BJ (cell line): ENCODE measurements at regions not wholly inside any gene's neighbourhood (a gene's known extent, or its start where the extent isn't known, plus 50 kb on each side); places are given as distances from the start of the nearest gene placed in this dataset.

Experiments
- CTCF ChIA-PET: fragments of 350-600 bp; formaldehyde crosslinking; extraction: SDS; loops from one replicate; lab custom pipeline; 2021; ENCODE audit warnings: antibody characterized with exemption, inconsistent platforms; lab: Yijun Ruan, JAX
- POLR2A ChIA-PET: fragments of 300-600 bp; sonication (Branson Sonifier 250); formaldehyde crosslinking; extraction: SDS; loops from one replicate; lab custom pipeline; 2021; ENCODE audit warnings: antibody characterized with exemption; lab: Charles Lee
- DNase-seq: peaks from one replicate; pipeline ENCODE4 v3.0.0-alpha.2; 2011; ENCODE audit warnings: low read depth
- H3K27me3 ChIP-seq: 2 replicates; pipeline ENCODE4 v1.6.0; 2011; ENCODE audit warnings: low read length; ENCODE audit not compliant: control insufficient read depth, insufficient read depth
- H3K36me3 ChIP-seq: 2 replicates; pipeline ENCODE4 v1.5.1; 2011; ENCODE audit warnings: low read length; ENCODE audit not compliant: control insufficient read depth, insufficient read depth
- H3K4me3 ChIP-seq: 2 replicates; pipeline ENCODE4 v1.5.1; 2011; ENCODE audit warnings: low read depth, mild to moderate bottlenecking, control low read depth, low read length
- TF ChIP-seq, protein P1 (sequence below): IDR thresholded peaks from 2 replicates; pipeline ENCODE4 v1.5.1; 2011; ENCODE audit warnings: low read depth, mild to moderate bottlenecking, control low read depth, inconsistent platforms, low read length, moderate library complexity; ENCODE audit not compliant: insufficient read depth

DNA sequence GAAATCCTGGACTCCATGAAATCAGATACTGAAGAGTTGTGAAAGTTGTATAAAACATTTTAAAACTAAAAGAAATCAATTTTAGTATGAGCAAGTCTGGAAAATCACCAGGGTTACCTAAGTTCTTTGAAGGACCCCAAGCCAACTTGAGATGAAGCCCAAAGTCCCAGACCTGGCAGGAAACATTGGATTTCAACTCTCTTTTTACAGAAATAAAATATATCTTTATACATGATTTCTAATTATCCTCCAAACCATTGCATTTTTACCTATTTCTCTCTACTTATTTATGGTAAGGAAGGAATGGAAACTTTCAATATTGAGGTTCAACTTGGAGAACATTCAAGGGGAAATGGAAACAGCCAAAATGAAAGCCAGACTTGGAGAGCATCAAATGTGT is 390.6 kb upstream of the C9orf72 start:
- Histone ChIP-seq H3K27me3 (no peaks in the 10 kb centered on the region), H3K4me3 (no peak overlapping the region), H3K36me3 (no peaks in the 10 kb centered on the region)
- TF ChIP-seq, protein P1, sequence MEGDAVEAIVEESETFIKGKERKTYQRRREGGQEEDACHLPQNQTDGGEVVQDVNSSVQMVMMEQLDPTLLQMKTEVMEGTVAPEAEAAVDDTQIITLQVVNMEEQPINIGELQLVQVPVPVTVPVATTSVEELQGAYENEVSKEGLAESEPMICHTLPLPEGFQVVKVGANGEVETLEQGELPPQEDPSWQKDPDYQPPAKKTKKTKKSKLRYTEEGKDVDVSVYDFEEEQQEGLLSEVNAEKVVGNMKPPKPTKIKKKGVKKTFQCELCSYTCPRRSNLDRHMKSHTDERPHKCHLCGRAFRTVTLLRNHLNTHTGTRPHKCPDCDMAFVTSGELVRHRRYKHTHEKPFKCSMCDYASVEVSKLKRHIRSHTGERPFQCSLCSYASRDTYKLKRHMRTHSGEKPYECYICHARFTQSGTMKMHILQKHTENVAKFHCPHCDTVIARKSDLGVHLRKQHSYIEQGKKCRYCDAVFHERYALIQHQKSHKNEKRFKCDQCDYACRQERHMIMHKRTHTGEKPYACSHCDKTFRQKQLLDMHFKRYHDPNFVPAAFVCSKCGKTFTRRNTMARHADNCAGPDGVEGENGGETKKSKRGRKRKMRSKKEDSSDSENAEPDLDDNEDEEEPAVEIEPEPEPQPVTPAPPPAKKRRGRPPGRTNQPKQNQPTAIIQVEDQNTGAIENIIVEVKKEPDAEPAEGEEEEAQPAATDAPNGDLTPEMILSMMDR: no peak
- DNase-seq: no peak
- CTCF ChIA-PET: no interaction called here
- POLR2A ChIA-PET: no interaction called here

GRCh38 chr9:27967210-27967609 is 393.9 kb upstream of the C9orf72 start:
- ChIA-PET POLR2A (no interaction called here), CTCF (interaction anchor here (0.6 kb wide), 1 partner anchor 91 kb away, joined by 3 read pairs; no protein-coding TSS in a partner anchor)

GRCh38 chr9:27977931-27978330 is 404.6 kb upstream of the C9orf72 start:
- POLR2A ChIA-PET: no interaction called here
- TF ChIP-seq, protein P1: no peak
- CTCF ChIA-PET: interaction anchor here (0.6 kb wide), 1 partner anchor 42 kb away, joined by 3 read pairs; no protein-coding TSS in a partner anchor

More at GRCh38 chr9:27967210-27967609, 393.9 kb upstream of the C9orf72 start:
- TF ChIP-seq, protein P1: no peak
- no peaks in the 10 kb centered on the region for H3K27me3 ChIP-seq
- no peaks in the 10 kb centered on the region for H3K36me3 ChIP-seq
- no peak for DNase-seq
- H3K4me3 ChIP-seq: no peak overlapping the region

DNA sequence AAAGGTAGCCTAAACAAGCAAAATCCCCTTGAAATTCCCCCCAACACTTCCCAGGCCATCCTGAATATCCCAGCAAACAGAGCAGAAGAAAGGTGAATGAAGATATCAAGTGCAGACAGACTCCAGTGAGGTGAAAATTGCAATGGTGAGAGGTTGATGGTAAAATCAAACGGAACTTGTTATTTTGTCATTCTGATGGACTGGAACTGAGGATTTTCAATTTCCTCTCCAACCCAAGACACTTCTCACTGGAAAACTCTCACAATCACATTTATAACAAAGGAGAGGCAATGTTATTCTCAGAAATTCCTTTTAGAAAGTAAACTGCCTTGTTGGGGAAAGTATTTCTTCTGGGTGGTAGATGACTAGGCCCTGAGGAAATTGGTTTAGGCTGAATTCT is 412.4 kb upstream of the C9orf72 start:
- no peaks in the 10 kb centered on the region for H3K36me3 ChIP-seq
- CTCF ChIA-PET: no interaction called here
- TF ChIP-seq, protein P1: no peak
- H3K4me3 ChIP-seq: no peak overlapping the region
- POLR2A ChIA-PET: no interaction called here
- DNase-seq: no peak
- no peaks in the 10 kb centered on the region for H3K27me3 ChIP-seq

More at GRCh38 chr9:27977931-27978330, 404.6 kb upstream of the C9orf72 start:
- Histone ChIP-seq H3K4me3 (no peak overlapping the region), H3K36me3 (no peaks in the 10 kb centered on the region), H3K27me3 (no peaks in the 10 kb centered on the region)
- no peak for DNase-seq

DNA sequence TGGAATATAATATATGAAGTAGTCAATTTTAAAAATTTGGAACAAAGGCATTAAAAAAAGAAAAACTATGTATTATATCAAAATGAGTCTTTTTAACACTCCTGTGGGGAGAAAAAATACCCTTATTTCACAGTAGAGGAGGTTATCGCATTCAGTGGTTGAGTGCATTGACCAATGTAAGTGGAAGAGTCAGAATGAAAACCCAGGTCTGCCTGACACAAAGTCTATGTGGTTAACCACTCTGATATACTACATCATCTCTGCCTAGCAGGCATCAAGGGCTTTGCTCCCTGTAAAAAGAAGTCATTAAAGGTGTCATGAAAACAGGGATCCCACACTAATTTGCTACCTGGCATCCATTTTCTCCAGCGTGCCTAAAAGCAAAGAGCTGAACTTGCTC is 417.2 kb upstream of the C9orf72 start:
- Histone ChIP-seq H3K4me3 (no peak overlapping the region), H3K36me3 (no peaks in the 10 kb centered on the region), H3K27me3 (no peaks in the 10 kb centered on the region)
- TF ChIP-seq, protein P1: no peak
- ChIA-PET POLR2A (interaction anchor here (0.8 kb wide), 1 partner anchor 865 kb away, joined by 3 read pairs; no protein-coding TSS in a partner anchor), CTCF (interaction anchor here (0.7 to 1.1 kb wide), 3 partner anchors 14 to 82 kb away, joined by 3 read pairs; no protein-coding TSS in a partner anchor)
- no peak for DNase-seq
